Activated naive CD4-positive, alpha-beta T cell treated with Interleukin-2 at 50 U/mL for 16 hours (primary cell): ENCODE measurements at regions not wholly inside any gene's neighbourhood (a gene's known extent, or its start where the extent isn't known, plus 50 kb on each side); places are given as distances from the start of the nearest gene placed in this dataset.
"Not testable (repeated sequence)": the region's sequence is repeated elsewhere in the genome, so short reads cannot be mapped to it uniquely, and the experiment has no call there.

Experiments used
- DNase-seq: peaks from one replicate; pipeline ENCODE4 v3.0.0-alpha.2; 2020

DNA sequence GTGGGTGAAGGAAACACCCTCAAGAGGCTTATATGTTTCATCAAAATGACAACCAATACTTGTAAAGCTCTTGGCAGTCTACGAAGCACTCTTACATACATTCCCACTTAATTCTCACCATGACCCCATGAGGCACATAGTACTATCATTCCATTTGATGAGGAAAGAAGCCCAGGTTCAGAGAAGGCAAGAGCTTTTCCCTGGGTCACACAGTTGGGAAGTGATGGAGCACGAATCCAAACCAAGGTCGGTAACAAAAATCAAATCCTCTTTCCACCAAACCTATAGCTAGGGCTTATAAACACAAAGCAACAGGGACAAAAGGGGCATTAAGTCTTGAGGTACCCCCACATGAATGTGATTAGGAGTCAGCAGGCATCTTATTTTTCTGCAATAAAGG lies 187.1 kb downstream of the UACA start:
- DNase-seq: no peak

DNA sequence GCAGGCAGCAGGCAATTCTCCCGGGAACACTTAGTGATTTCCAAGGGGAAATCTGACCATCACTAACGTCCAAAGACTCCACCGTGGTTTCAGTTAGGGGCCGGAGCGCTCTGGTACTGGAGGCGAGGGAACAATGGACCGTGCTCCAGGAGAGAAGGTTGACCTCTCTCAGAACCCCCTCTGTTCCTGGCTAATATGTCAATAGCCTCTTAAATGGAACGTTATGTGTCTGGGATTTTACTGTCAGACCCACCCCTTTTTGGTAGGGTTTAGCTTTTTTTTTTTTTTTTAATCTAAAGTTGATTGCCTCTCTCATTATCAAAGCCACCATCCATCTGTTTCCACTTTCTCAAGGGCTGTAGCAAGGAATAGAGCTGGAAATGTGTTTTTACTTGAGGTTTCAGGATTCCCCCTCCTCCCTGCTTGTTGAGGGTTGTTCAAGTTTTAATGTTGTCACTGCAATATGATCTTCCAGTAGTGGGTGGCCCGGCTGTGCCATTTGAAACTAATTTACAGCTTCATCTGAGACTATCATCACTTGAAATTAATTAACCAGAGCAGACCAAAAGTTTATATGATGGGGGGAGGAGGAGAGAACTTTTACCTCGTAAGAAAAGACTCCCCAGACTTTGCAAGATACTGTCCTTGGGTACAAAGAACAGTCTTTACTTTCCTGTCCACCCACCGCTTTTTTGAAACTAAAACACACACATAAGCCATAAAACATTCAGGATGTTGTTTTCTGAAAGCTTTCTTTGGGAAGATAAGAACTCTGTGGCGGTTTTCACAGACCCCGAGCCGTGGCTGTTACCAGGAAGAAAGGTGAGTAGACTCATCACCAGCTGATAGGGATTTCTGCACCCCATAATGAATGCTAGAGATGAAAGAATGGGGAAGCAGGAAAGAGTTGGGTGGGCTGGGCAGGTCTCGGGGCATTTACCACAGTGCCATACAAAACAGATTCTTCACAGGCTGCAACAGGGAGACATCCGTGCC lies 187.8 kb downstream of the UACA start:
- DNase-seq: no peak

DNA sequence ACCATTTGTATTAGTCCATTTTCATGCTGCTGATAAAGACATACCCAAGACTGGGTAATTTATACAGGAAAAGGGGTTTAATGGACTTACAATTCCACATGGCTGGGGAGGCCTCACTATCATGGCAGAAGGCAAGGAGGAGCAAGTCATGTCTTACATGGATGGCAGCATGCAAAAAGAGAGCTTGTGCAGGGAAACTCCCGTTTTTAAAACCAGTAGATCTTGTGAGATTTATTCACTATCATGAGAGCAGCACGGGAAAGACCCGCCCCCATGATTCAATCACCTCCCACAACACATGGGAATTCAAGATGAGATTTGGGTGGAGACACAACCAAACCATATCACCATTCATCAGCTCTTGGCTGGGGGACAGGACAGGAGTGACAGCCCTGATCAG lies 189.0 kb downstream of the UACA start:
- DNase-seq: not testable (repeated sequence)

DNA sequence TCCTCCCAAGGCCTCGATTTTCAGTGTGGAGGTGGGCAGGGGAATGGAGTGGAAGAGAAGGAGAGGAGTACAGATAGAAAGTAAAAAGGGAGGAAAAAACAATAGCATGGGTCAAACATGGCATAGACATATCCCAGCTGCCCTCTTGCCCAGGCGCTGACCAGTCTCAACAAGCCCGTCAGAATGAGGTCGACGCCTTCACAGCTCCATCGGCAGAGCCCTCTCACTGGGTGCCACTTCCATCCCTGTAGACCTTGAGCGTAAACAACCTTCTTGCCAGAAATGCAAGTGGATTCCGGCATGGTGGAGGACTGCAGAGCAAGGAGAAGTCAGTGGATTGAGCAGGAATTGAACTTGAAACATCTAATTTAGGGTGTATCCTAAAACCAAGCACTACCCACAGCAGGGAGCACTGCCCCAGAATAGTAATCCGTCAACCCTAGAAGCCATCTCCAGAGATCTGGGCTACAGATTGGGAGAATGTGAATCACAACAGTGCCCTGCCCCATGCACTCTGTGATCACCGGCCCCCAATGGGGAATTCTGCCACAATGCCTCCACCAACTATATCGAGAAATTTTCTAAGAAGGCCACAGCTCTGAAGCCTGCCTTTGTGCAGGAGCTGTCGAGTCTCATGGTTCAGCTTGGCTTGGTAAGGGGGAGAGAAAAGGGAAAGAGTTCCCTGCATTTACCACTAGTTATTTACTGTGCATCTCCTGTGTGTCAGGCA lies 190.1 kb downstream of the UACA start:
- no peak for DNase-seq

DNA sequence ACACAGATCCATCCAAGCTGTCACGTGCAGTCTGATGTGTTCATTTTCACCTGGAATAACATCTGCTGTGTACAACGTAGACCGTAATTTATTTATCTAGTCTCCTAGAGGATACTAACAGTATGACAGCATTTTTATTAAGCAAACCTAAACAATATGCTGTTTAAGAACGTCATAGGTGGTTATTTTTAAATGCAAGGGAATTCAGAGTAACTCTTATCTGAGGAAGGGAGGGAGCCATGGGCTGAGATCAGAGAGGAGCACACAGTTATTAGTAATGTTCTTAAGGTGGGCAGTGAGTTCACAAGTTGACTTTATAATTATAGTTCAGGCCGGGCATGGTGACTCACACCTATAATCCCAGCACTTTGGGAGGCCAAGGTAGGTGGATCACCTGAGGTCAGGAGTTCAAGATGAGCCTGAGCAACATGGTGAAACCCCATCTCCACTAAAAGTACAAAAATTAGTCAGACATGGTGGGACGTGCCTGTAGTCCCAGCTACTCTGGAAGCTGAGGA lies 193.6 kb downstream of the UACA start:
- no peak for DNase-seq

DNA sequence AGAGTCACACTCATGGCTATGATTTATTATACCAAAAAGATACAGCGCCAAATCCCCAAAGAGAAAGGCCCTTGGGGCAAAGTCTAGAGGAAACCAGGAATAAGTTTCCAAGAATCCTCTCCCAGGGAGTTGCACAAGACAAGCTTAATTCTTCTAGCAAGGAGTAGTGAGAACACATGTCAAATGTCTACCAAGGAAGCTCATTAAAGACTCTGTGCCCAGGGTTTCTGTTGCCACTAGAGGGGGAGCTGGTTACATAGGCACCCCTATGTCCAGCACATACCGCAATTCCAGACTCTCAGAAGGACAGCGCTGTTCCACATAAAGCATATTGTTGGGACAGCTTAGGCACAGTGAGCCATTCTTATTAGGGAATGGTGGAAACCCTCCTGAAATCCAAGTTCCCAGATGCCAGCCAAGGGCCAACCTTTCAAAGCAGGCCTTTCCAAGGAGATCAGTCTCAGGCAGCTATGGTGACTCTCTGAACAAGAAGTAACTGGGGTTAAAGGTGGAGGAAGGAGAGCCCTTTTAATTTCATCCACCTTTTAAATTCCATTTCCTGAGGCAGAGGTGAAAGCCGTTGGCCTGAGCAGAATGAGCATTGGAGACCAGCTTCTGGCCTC lies 194.2 kb downstream of the UACA start:
- no peak for DNase-seq

DNA sequence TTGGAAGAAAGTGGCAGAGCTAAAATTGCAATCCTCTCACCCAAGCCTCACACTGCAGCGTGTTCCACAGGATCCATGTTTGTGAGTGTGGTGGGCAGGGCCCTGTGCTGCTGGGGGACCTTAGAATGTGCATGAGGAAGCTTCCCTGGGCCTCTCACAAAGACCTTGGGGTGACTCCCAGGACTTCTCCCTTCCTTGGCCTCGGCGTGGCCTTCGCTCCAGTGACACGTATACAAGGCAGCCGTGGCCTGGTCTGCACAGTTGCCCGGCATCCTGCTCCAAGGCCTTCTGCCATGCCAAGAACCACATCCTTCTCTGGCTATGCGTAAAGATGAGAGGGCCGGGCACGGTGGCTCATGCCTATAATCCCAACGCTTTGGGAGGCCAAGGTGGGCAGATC lies 196.4 kb downstream of the UACA start:
- DNase-seq: no peak

DNA sequence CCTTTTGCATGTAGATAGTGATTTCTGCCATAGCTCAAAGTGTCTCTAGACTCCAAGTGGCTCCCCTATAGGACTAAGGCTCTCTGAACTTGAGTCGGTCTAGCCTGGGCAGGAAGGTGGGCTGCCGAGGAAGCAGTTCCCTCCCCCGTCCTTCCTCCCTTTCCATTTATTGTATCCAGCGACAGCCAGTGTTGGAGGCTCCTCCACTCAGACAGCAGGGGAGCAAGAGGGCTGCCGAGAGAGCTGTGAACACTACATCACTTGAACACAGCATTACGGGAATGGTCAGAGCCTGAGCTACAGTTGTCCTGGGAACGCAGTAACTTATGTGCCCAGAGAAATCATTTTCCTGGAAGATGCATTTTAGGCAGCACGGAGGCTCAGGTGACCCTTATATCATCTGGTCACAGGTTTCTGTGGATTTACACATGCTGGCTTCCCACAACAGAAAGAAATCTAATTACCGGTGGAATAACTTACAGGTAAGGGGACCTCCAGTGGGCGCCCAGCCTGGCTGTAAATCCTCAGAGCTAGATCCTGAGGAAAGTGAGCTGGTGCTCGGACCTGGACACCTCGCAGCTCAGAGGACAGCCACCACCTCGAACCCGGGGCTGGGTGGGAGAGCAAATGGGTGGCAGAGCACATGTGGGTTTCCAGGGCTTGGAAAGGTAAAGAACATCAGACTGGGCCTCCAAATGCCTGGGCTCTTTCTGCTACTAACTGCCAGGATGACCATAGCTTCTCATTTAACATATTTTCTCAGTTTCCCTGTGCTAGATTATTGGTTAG lies 197.1 kb downstream of the UACA start:
- no peak for DNase-seq

DNA sequence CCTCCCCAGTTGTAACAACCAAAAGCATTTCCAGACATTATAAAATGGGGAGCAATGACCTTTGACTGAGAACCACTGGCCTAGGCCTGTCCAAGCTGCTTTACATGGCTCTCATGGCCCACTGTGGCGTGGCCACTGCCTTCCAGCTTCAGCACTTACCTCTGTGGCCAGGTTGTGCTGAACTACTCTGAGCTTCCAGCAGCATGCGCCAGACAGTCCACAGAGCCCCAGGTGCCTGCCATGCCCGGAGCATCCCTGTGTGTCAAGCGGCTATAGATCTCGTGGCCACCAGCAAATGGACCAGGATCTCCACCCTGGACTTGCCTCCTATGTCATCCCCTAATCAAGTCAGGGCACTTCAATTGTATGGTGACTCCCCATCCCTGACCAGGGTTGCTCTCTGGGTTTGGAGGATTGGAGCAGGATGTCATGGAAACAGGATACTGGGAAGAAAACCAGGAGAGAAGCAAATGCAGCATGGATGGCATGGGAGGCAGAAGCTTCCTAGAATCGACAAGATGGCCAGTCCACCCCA lies 199.7 kb downstream of the UACA start:
- no peak for DNase-seq

DNA sequence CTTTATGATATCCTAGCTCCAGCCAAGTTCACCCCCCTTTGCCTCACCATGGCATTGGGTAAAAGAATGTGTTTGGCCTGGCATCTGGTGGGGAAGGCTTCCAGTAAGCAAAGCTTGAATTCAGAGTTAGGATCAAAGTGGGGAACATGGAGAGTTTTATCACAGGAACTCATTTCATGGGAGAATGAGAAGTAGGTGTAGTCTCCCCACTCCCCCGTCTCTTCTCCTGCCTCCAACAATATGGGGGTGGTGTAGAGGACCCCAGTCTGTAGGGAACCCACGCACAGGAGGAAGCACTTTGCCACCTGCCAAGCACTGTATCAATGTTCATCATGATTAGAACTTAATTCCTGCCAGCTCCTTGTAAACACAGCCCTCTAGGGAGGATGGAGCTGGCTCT lies 200.5 kb downstream of the UACA start:
- DNase-seq: no peak

DNA sequence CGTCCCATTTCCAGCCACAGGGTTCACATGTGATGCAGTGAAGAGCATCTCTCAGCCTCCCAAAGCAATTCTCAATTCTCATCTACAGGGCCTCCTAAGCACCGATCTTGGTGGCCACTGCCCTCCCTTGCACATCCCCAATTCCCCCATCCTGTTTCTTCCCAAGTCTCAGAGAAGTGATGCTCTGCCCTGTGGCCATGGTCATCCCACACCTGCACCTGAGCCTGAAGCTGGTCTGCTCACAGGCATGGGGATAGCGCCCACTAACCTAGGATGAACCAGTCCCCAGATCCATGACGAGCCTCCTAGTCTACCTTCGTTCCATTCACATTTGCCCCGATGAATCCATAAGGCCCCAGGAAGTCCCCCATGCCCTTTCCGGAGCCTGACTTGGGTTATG lies 201.5 kb downstream of the UACA start:
- no peak for DNase-seq

DNA sequence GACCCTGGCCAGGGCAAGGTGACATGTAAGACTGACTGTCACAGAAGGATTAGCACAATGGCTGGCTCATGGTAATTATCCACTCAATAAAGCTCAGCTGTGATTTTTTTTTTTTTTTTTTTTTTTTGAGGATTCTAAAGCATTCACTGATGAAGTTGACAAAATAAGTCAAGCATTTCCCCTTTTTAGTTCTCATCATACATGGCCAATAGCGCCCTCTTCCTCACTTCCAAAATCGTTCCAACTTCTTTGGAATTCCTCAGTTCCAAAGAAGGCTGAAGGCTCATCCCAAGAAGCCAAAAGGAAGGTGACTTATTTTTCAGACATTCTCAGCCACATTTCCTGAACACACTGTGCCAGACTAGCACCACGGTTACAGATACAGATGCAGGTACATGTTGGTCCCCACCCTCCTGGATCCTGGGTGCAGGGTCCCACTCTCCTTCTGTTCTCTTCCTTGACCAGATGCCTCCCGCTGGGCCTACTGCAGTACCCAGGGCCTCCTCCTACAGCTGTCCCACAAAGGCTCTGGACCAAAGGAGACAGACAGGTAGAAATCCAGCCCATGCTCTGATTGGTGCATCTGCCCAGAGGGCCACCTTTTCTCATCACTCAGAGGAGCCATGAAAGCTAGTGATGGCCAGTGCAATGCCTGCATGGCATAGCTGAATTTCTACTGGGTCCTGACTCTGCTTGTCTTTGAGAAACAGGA lies 202.6 kb downstream of the UACA start:
- no peak for DNase-seq

DNA sequence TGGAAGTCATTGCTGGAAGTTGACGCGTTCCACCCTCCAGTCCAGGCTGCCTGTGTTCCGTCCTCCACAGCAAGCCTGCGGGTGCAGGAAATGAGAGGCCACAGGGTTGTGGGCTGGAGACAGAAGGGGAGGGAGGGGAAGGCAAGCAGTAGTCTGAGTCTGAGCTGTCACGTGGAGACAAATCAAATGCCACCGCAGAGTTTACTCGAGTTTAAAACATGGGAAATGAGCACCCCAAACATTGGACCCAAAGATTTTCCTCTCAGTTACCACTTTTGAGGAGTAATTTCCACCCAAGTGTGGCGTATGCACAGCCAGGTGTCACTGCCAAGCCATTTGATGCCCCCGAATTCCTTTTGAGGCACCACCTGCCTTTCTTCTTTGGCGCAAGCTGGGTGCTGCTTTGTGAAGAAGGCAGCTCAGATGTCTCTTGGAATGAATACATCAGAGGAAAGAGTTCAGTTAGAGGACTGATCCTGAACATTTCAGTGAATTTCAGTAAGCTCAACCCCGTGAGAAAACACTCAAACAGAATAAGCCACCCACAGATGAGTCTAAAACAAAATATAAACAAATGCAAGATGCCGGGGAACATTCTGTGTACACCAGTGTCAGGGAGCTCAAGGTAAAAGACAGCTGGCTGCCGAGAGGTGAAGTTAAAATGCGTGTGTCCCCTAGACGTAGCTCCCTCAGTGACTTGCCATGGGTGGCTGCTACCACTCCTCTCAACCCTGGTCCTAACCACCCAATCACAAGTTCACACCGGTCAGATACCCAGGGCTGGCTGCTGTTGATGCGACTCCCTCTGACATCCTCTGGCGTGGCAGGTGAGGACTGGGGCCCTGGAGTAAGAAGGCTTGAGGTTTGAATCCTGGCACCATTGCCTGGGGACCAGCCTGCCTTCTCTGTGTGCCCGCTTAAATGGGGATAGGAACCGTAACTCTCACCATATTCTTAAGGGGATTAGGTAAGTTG lies 203.8 kb downstream of the UACA start:
- DNase-seq: peak; percentile 59

DNA sequence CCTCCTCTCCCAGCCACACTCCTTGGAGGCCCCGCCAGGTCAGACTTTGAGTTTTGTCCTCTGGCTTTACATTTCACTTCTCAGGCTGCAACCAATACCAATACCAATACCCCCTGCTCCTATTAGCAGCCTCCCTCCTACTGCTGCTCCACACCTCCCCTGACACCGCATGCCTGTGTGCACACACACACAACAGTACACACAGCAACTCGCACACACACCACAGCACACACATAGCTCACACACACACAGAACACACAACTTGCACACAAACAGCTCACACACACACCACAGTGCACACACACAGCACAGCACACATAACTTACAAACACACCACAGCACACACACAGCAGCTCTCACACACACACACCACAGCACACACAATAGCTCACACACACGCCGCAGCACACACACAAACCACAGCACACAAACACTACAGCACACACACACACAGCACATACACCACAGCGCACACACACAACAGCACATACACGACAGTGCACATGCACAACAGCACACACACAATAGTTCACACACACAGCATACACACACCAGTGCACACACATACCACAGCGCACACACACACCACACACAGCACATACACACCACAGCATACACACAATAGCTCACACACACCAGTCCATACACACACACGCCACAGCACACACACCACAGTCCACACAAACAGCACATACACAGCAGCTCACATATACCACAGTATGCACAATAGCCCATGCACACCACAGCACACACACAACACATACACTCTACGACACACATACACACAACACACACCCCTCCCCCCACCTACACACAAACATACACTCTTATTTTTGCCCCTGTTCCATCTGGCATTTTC lies 204.7 kb downstream of the UACA start:
- no peak for DNase-seq

DNA sequence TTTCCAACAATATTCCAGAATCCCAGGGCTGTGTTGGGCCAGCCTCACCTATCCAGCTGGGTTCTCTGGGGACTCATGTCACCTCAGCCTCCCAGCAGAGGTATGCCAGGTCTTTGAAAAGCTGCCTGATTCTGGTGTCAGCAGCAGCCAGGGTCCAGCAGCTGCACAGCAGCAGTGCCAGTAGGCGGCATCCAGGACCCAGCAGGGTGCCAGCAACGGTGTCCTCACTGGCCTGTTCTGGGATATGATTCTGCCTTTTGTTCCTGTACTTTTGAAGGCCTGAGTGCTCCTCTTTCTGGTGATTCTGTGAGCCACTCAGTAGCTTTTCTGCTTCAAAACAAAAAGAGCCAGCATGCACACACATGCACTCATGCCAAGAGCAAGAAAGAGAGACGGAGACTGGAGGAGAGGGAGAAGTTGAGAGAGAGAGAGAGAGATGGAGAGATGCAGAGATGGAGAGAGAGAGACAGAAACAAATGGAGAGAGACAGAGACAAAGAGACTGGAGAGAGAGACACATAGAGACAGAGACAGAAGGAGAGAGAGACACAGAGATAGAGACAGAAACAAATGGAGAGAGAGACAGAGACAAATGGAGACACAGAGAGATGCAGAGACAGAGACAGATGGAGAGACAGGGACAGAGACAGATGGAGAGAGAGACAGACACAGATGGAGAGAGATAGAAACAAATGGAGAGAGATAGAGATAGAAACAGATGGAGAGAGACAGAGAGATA lies 205.7 kb downstream of the UACA start:
- no peak for DNase-seq

DNA sequence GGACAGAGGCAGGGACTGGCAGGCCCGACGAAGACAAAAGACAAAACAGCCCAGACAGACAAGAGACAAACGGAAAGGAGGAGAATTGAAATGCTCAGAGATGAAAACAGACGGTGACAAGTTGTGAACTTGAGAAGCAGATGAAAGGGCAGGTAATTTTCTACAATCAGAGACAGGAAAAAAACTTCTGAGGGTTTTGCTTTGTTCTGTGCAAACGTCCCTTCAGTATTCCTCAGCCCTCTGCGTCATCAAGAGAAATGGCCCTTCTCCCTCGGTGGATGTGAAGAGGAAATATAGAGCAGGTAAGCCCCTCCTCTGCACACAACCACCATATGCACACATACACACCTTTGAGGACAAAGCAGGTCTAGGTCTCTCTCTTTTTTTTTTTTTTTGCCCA lies 206.6 kb downstream of the UACA start:
- no peak for DNase-seq

DNA sequence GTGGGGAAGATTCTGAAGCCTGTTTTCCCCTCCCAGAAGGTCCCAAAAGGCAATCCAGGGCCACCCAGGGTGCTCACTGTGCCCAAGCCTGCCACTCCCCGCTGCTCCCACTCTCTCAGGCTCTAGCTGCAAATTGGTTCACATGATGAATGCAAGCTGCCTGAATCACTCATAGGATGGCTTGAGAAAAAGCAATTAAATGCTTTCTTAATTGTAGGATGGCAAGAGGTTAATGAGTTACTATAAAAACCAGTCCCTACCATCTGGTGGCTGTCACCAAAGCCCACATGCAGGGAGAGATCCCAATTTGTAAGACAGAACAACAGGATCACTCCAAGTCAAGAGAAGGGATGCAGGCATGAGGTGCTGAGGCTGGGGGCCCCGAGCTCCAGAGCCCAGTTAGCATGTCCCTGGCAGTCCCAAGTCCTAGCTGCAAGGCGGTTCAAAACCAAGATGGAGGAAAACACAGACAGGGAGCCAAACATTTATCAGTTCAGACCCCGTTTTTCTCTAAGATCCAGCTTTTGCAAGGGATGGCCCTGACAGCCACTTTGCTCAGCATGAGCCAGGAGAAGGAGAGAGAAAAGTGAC lies 207.1 kb downstream of the UACA start:
- DNase-seq: no peak

DNA sequence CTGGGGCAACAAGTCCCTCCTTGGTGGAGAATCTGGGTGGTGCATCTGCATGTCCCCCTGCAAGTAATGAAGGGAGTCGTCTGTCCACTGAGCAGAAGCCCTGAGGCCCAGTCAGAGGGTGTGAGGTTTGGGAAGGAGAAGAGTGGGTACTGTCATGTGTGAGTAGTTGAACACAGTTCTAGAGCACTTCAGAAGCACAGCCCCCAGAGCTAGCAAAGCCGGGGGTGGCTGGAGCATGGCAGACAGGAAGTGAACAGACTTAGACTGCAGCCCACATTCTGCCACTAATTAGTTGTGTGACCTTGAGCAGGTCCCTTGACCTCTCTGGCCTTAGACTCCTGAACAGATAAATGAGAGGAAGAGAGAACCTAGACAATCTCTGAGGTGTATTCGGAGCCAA lies 207.6 kb downstream of the UACA start:
- no peak for DNase-seq
